H1 (cell line): ENCODE measurements at regions not wholly inside any gene's neighbourhood (a gene's known extent, or its start where the extent isn't known, plus 50 kb on each side); places are given as distances from the start of the nearest gene placed in this dataset.

Source experiments
- CTCF ChIA-PET: fragments of 300-600 bp; sonication (Branson Sonifier 250); formaldehyde crosslinking; loops from one replicate; lab custom pipeline; 2021; ENCODE audit not compliant: partially characterized antibody; lab: Charles Lee
- POLR2A ChIA-PET: fragments of 300-600 bp; sonication (Branson Sonifier 250); formaldehyde crosslinking; loops from one replicate; lab custom pipeline; 2021; ENCODE audit warnings: inconsistent platforms; ENCODE audit not compliant: partially characterized antibody; lab: Charles Lee
- DNase-seq, 2 experiments: peaks; one replicate each; pipeline versions ENCODE4 v3.0.0 to v3.0.0-alpha.2; 2010 to 2022; ENCODE audit warnings: low spot score in 2 of 2, low read depth in 1 of 2, mixed read lengths in 1 of 2
- FAIRE-seq: peaks from 2 replicates; lab custom pipeline; 2011; peaks lifted over from hg19 to GRCh38; lab: Jason Lieb, UNC
- H2AFZ ChIP-seq: 2 replicates; pipeline ENCODE4 v1.8.1; 2012; ENCODE audit warnings: low read length, inconsistent platforms
- H2AK5ac ChIP-seq: 2 replicates; pipeline ENCODE4 v1.6.1; 2013; ENCODE audit warnings: low read depth, low read length
- H2BK120ac ChIP-seq: replicated peaks from 2 replicates; pipeline ENCODE3; 2013; ENCODE audit warnings: low read depth, low read length, inconsistent platforms
- H2BK12ac ChIP-seq: 2 replicates; pipeline ENCODE4 v1.6.1; 2013; ENCODE audit warnings: low read depth, low read length
- H2BK15ac ChIP-seq: 2 replicates; pipeline ENCODE4 v1.6.1; 2013; ENCODE audit warnings: low read length
- H2BK20ac ChIP-seq: 2 replicates; pipeline ENCODE4 v1.6.1; 2013; ENCODE audit warnings: low read length
- H2BK5ac ChIP-seq: 2 replicates; pipeline ENCODE4 v1.6.1; 2013; ENCODE audit warnings: low read depth, low read length
- H3K14ac ChIP-seq: 2 replicates; pipeline ENCODE4 v1.6.1; 2013; ENCODE audit warnings: inconsistent platforms; ENCODE audit not compliant: insufficient read length
- H3K18ac ChIP-seq: 2 replicates; pipeline ENCODE4 v1.6.1; 2013; ENCODE audit warnings: low read length; ENCODE audit errors: extremely low read depth
- H3K23ac ChIP-seq: 2 replicates; pipeline ENCODE4 v1.6.1; 2013; ENCODE audit warnings: inconsistent platforms; ENCODE audit not compliant: insufficient read length
- H3K23me2 ChIP-seq: 2 replicates; pipeline ENCODE4 v1.6.1; 2013; ENCODE audit warnings: low read depth, low read length
- H3K27ac ChIP-seq: 2 replicates; pipeline ENCODE4 v1.6.1; 2011; ENCODE audit warnings: low read depth, low read length, inconsistent platforms
- H3K27me3 ChIP-seq, 4 experiments: replicated peaks in 1 of 4; 1 replicate in 1 of 4; 2 replicates in 3 of 4; pipeline versions ENCODE4 v1.6.1 to v1.8.1; 2011 to 2013; ENCODE audit warnings: low read length in 3 of 4, mild to moderate bottlenecking in 3 of 4, inconsistent platforms in 2 of 4, mixed read lengths in 2 of 4, moderate library complexity in 1 of 4; ENCODE audit not compliant: control insufficient read depth in 3 of 4, insufficient read depth in 3 of 4; ENCODE audit errors: extremely low read depth in 1 of 4
- H3K36me3 ChIP-seq, 4 experiments: 2 replicates each; pipeline versions ENCODE4 v1.6.1 to v1.8.1; 2011 to 2013; ENCODE audit warnings: mild to moderate bottlenecking in 4 of 4, low read length in 3 of 4, moderate library complexity in 2 of 4, control low read depth in 1 of 4, inconsistent platforms in 1 of 4; ENCODE audit not compliant: insufficient read depth in 4 of 4, control insufficient read depth in 2 of 4
- H3K4ac ChIP-seq: replicated peaks from 2 replicates; pipeline ENCODE3; 2013; ENCODE audit warnings: low read length, low read depth, mixed read lengths, inconsistent platforms; ENCODE audit not compliant: insufficient read length
- H3K4me1 ChIP-seq, 4 experiments: replicated peaks in 1 of 4; 1 replicate in 1 of 4; 2 replicates in 3 of 4; pipeline versions ENCODE4 v1.6.1 to v1.8.1; 2011 to 2013; ENCODE audit warnings: low read length in 3 of 4, inconsistent platforms in 2 of 4, mixed read lengths in 1 of 4; ENCODE audit not compliant: insufficient read depth in 4 of 4, control insufficient read depth in 3 of 4
- H3K4me2 ChIP-seq, 2 experiments: 2 replicates each; pipeline versions ENCODE4 v1.6.1 to v1.8.1; 2011 to 2013; ENCODE audit warnings: low read depth in 2 of 2, low read length in 2 of 2, control low read depth in 1 of 2, inconsistent platforms in 1 of 2, mild to moderate bottlenecking in 1 of 2; ENCODE audit not compliant: insufficient read depth in 1 of 2
- H3K4me3 ChIP-seq, 4 experiments: fragments of 200-600, 300-600 bp in 1 of 4; sonication (generic), shearing (Covaris generic), sonication (Bioruptor Twin) in 1 of 4; 2 replicates each; pipeline versions ENCODE4 v1.5.1 to v1.8.1; 2011 to 2016; ENCODE audit warnings: low read length in 4 of 4, low read depth in 3 of 4, control low read depth in 2 of 4, inconsistent platforms in 2 of 4, mild to moderate bottlenecking in 2 of 4, mixed read lengths in 1 of 4, moderate library complexity in 1 of 4; ENCODE audit not compliant: insufficient read depth in 2 of 4; ENCODE audit errors: extremely low read depth in 1 of 4
- H3K56ac ChIP-seq: replicated peaks from 2 replicates; pipeline ENCODE3; 2013; ENCODE audit warnings: low read depth, mild to moderate bottlenecking, mixed read lengths, low read length, inconsistent platforms; ENCODE audit not compliant: insufficient read length
- H3K79me1 ChIP-seq: 2 replicates; pipeline ENCODE4 v1.6.1; 2013; ENCODE audit warnings: low read depth, low read length, control low read depth
- H3K79me2 ChIP-seq, 2 experiments: 2 replicates each; pipeline versions ENCODE4 v1.6.1 to v1.8.1; 2012 to 2013; ENCODE audit warnings: low read length in 2 of 2, mild to moderate bottlenecking in 2 of 2, inconsistent platforms in 1 of 2; ENCODE audit not compliant: insufficient read depth in 2 of 2, control insufficient read depth in 1 of 2
- H3K9ac ChIP-seq, 4 experiments: replicated peaks in 1 of 4; 1 replicate in 1 of 4; 2 replicates in 3 of 4; pipeline versions ENCODE4 v1.6.1 to v1.8.1; 2011 to 2013; ENCODE audit warnings: low read depth in 3 of 4, low read length in 3 of 4, control low read depth in 2 of 4, mild to moderate bottlenecking in 2 of 4, moderate library complexity in 2 of 4, inconsistent platforms in 1 of 4; ENCODE audit errors: extremely low read depth in 1 of 4
- H3K9me3 ChIP-seq, 2 experiments: 2 replicates each; pipeline versions ENCODE4 v1.6.1 to v1.8.1; 2012 to 2013; ENCODE audit warnings: mild to moderate bottlenecking in 2 of 2, moderate library complexity in 2 of 2, control low read depth in 1 of 2, inconsistent platforms in 1 of 2, low read depth in 1 of 2, low read length in 1 of 2, mixed read lengths in 1 of 2; ENCODE audit not compliant: insufficient read depth in 2 of 2
- H4K20me1 ChIP-seq, 2 experiments: replicated peaks in 1 of 2; 2 replicates each; pipeline versions ENCODE3 to v1.8.1; 2011 to 2013; ENCODE audit warnings: inconsistent platforms in 2 of 2, low read length in 2 of 2, mild to moderate bottlenecking in 1 of 2; ENCODE audit not compliant: insufficient read depth in 2 of 2, control insufficient read depth in 1 of 2
- H4K5ac ChIP-seq: 2 replicates; pipeline ENCODE4 v1.6.1; 2013; ENCODE audit warnings: low read length, low read depth, mixed read lengths, inconsistent platforms; ENCODE audit not compliant: insufficient read length
- H4K8ac ChIP-seq: 2 replicates; pipeline ENCODE4 v1.8.0; 2013; ENCODE audit warnings: mild to moderate bottlenecking, moderate library complexity, low read length, inconsistent platforms; ENCODE audit not compliant: insufficient read depth; ENCODE audit errors: extremely low read depth
- H4K91ac ChIP-seq: replicated peaks from 2 replicates; pipeline ENCODE3; 2013; ENCODE audit warnings: low read length, mixed read lengths, inconsistent platforms; ENCODE audit not compliant: insufficient read length
- GTF2F1 ChIP-seq: IDR thresholded peaks from 2 replicates; pipeline ENCODE4 v1.6.1; 2012; ENCODE audit warnings: low read depth, low read length, improper control_type of control experiment, borderline replicate concordance
- SAP30 ChIP-seq: fragments of 300-600 bp; sonication (generic); IDR thresholded peaks from 2 replicates; pipeline ENCODE4 v1.7.1; 2012; ENCODE audit warnings: low read length, moderate library complexity, mild to moderate bottlenecking, inconsistent platforms; ENCODE audit not compliant: insufficient read depth, insufficient replicate concordance
- TCF12 ChIP-seq: IDR thresholded peaks from 2 replicates; pipeline ENCODE4 v1.6.1; 2011; ENCODE audit warnings: low read depth, mild to moderate bottlenecking, low read length
- WGBS, 2 experiments: shearing (Covaris generic) in 1 of 2; methylation state at CpG; one replicate each; pipeline versions ENCODE4 v1.1.6 to v1.1.7; 2013 to 2015; ENCODE audit warnings: low lambda C conversion rate in 2 of 2, mixed read lengths in 2 of 2, inconsistent platforms in 1 of 2, low coverage in 1 of 2, missing lambda C conversion rate in 1 of 2; ENCODE audit not compliant: insufficient replicate concordance in 2 of 2, insufficient coverage in 1 of 2, insufficient read length in 1 of 2; ENCODE audit errors: extremely low coverage in 1 of 2, missing lambda C conversion rate in 1 of 2; 5-methylcytosine and 5-hydroxymethylcytosine counted together

DNA sequence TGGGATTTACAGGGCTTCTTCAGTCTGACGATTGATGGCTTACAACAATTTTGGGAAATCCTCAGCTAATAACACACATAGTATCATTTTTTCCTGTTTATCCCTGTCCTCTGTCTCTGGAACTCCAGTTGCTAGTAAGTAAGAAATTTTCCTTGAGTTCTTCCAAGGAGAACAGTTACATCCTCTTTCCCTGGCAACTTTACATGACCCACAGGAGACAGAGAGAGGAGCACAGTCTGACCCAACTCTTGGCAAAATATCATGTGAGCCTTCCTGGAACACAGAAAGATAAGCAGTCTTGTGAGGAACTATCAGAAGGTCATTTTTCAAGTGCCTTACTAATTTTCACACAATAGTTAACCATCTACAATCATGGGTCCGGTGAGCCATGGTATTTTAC, 578.7 kb upstream of the PABPC4L start:
- no peak for DNase-seq
- Histone ChIP-seq H2AFZ (peak overlapping the region; percentile 22; the same call in 1 of the 2 replicates), H3K23me2 (no peaks in the 10 kb centered on the region), H3K4me3 (no peak overlapping the region), H2BK120ac (no peak overlapping the region), H3K18ac (no peak overlapping the region), H3K14ac (no peak overlapping the region), H3K79me2 (no peaks in the 10 kb centered on the region), H3K79me1 (no peaks in the 10 kb centered on the region), H4K8ac (no peak overlapping the region), H2BK12ac (no peak overlapping the region), H3K9me3 (no peaks in the 10 kb centered on the region), H3K27me3 (no peaks in the 10 kb centered on the region), H4K91ac (no peak overlapping the region), H3K9ac (no peak overlapping the region), H3K56ac (no peak overlapping the region), H4K5ac (no peak overlapping the region), H3K4me2 (no peak overlapping the region), H2AK5ac (no peak overlapping the region), H3K27ac (no peak overlapping the region), H3K23ac (no peak overlapping the region), H3K36me3 (no peaks in the 10 kb centered on the region), H2BK20ac (no peak overlapping the region), H2BK5ac (no peak overlapping the region), H4K20me1 (no peaks in the 10 kb centered on the region), H3K4ac (no peak overlapping the region), H3K4me1 (no peaks in the 10 kb centered on the region; a peak in 1 of 7 replicates), H2BK15ac (no peak overlapping the region)
- ChIA-PET POLR2A (no interaction called here), CTCF (interaction anchor here (0.6 to 0.9 kb wide), 2 partner anchors 48 to 315 kb away, joined by 3 to 4 read pairs; no protein-coding TSS in a partner anchor)
- no peak for FAIRE-seq
- WGBS, 2 experiments = 92% methylated on average over 2 of the region's 2 CpGs; no CpG with 5 or more reads in 1 of the 2 experiments
- TF ChIP-seq GTF2F1 (no peak), SAP30 (no peak), TCF12 (no peak)
